ENCODE measurements at regions not wholly inside any gene's neighbourhood (a gene's known extent, or its start where the extent isn't known, plus 50 kb on each side); places are given as distances from the start of the nearest gene placed in this dataset.

DNA sequence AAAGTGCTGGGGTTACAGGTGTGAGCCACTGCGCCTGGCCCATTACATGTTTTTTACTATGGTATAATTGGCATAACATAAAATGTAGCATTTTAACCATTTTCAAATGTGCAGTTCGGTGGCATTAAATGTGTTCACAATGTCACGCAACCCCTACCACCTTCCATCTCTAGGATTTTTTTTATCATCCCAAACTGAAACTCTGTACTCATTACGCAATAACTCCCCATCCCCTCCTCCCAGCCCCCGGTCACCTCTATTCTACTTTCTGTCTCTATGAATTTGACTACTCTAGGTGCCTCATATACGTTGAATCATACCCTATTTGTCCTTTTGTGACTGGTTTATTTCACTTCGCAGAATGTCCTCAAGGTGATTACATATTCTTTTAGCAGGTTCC, 233.1 kb upstream of the ARID1B start:
- TF ChIP-seq POLR2A (IDR thresholded peaks at IDR 0.05; ENCODE audit: low read length) (no peak), GATA1 (IDR thresholded peaks at IDR 0.05; ENCODE audit: low read depth, low read length) (no peak)
